GM19395 (cell line): ENCODE measurements at regions not wholly inside any gene's neighbourhood (a gene's known extent, or its start where the extent isn't known, plus 50 kb on each side); places are given as distances from the start of the nearest gene placed in this dataset.

Experiments
- ATAC-seq: cut with Tn5 transposase; IDR thresholded peaks from one replicate; pipeline ENCODE4 v1.9.1; 2021; ENCODE audit warnings: mild to moderate bottlenecking, moderate library complexity; ENCODE audit not compliant: unreplicated experiment

- ATAC-seq = no peak
These were observed 127.4 kb upstream of the RPS6KA2 start for GRCh38 chr6:166754218-166755030.

GRCh38 chr6:166752928-166753721 is 126.1 kb upstream of the RPS6KA2 start:
- no peak for ATAC-seq

GRCh38 chr6:166752097-166752496 is 125.0 kb upstream of the RPS6KA2 start:
- peak; percentile 95 for ATAC-seq

GRCh38 chr6:166751051-166751595 is 124.1 kb upstream of the RPS6KA2 start:
- peak; percentile 78 for ATAC-seq

GRCh38 chr6:166750108-166750793 is 123.2 kb upstream of the RPS6KA2 start:
- no peak for ATAC-seq

GRCh38 chr6:166749666-166750065 is 122.6 kb upstream of the RPS6KA2 start:
- ATAC-seq = no peak

- no peak for ATAC-seq
These were observed 120.9 kb upstream of the RPS6KA2 start for GRCh38 chr6:166747644-166748595.

- ATAC-seq = no peak
These were observed 119.0 kb upstream of the RPS6KA2 start for GRCh38 chr6:166745801-166746668.

GRCh38 chr6:166744223-166745134 is 117.4 kb upstream of the RPS6KA2 start:
- no peak for ATAC-seq

- no peak for ATAC-seq
These were observed 116.6 kb upstream of the RPS6KA2 start for GRCh38 chr6:166743406-166744222.

- no peak for ATAC-seq
These were observed 115.9 kb upstream of the RPS6KA2 start for GRCh38 chr6:166742981-166743380.

- ATAC-seq = no peak
These were observed 112.9 kb upstream of the RPS6KA2 start for GRCh38 chr6:166739976-166740318.

- ATAC-seq = no peak
These were observed 112.3 kb upstream of the RPS6KA2 start for GRCh38 chr6:166739117-166739975.

GRCh38 chr6:166738386-166739116 is 111.5 kb upstream of the RPS6KA2 start:
- ATAC-seq = no peak

- no peak for ATAC-seq
These were observed 110.2 kb upstream of the RPS6KA2 start for GRCh38 chr6:166737261-166737660.

GRCh38 chr6:166736634-166737033 is 109.6 kb upstream of the RPS6KA2 start:
- no peak for ATAC-seq
